ENCODE measurements at regions not wholly inside any gene's neighbourhood (a gene's known extent, or its start where the extent isn't known, plus 50 kb on each side); places are given as distances from the start of the nearest gene placed in this dataset.
A peak's percentile ranks its signal among the peaks of the same experiment; 100 is the strongest.
"Not testable (repeated sequence)": the region's sequence is repeated elsewhere in the genome, so short reads cannot be mapped to it uniquely, and the experiment has no call there.

GRCh38 chr7:66413379-66414114 is 208.4 kb downstream of the TPST1 start:
- DNase-seq (ENCODE audit: low spot score): peak; percentile 95

- DNase-seq (ENCODE audit: low spot score): no peak
Measured at GRCh38 chr7:66415659-66416265, 210.6 kb downstream of the TPST1 start.

GRCh38 chr7:66418537-66418936 is 210.1 kb upstream of the KCTD7 start:
- DNase-seq (ENCODE audit: low spot score): no peak

- no peak for DNase-seq (ENCODE audit: low spot score)
Measured at GRCh38 chr7:66419210-66419609, 209.5 kb upstream of the KCTD7 start.

GRCh38 chr7:66421830-66422475 is 206.7 kb upstream of the KCTD7 start:
- DNase-seq (ENCODE audit: low spot score): no peak

- no peak for DNase-seq (ENCODE audit: low spot score)
Measured at GRCh38 chr7:66423729-66424128, 205.0 kb upstream of the KCTD7 start.

GRCh38 chr7:66426332-66426731 is 202.3 kb upstream of the KCTD7 start:
- no peak for DNase-seq (ENCODE audit: low spot score)

GRCh38 chr7:66426996-66427395 is 201.7 kb upstream of the KCTD7 start:
- DNase-seq (ENCODE audit: low spot score): no peak

- DNase-seq (ENCODE audit: low spot score): no peak
Measured at GRCh38 chr7:66427956-66428355, 200.7 kb upstream of the KCTD7 start.

GRCh38 chr7:66429498-66430163 is 199.1 kb upstream of the KCTD7 start:
- DNase-seq (ENCODE audit: low spot score): no peak

GRCh38 chr7:66430164-66430545 is 198.5 kb upstream of the KCTD7 start:
- no peak for DNase-seq (ENCODE audit: low spot score)

GRCh38 chr7:66438703-66439405 is 189.8 kb upstream of the KCTD7 start:
- not testable (repeated sequence) for DNase-seq (ENCODE audit: low spot score)

GRCh38 chr7:66442385-66442784 is 186.3 kb upstream of the KCTD7 start:
- no peak for DNase-seq (ENCODE audit: low spot score)

GRCh38 chr7:66443946-66444345 is 184.7 kb upstream of the KCTD7 start:
- DNase-seq (ENCODE audit: low spot score): no peak

- DNase-seq (ENCODE audit: low spot score): not testable (repeated sequence)
Measured at GRCh38 chr7:66447007-66447406, 181.7 kb upstream of the KCTD7 start.

- not testable (repeated sequence) for DNase-seq (ENCODE audit: low spot score)
Measured at GRCh38 chr7:66450814-66451213, 177.9 kb upstream of the KCTD7 start.

GRCh38 chr7:66451713-66452112 is 177.0 kb upstream of the KCTD7 start:
- DNase-seq (ENCODE audit: low spot score): not testable (repeated sequence)

- peak; percentile 41 for DNase-seq (ENCODE audit: low spot score)
Measured at GRCh38 chr7:66452165-66452564, 176.5 kb upstream of the KCTD7 start.

- no peak for DNase-seq (ENCODE audit: low spot score)
Measured at GRCh38 chr7:66453340-66453739, 175.3 kb upstream of the KCTD7 start.

GRCh38 chr7:66454600-66455225 is 174.0 kb upstream of the KCTD7 start:
- DNase-seq (ENCODE audit: low spot score): no peak

GRCh38 chr7:66455432-66455831 is 173.2 kb upstream of the KCTD7 start:
- not testable (repeated sequence) for DNase-seq (ENCODE audit: low spot score)

- DNase-seq (ENCODE audit: low spot score): not testable (repeated sequence)
Measured at GRCh38 chr7:66456431-66456830, 172.2 kb upstream of the KCTD7 start.
